ENCODE measurements at regions not wholly inside any gene's neighbourhood (a gene's known extent, or its start where the extent isn't known, plus 50 kb on each side); places are given as distances from the start of the nearest gene placed in this dataset.
A peak's percentile ranks its signal among the peaks of the same experiment; 100 is the strongest.

DNA sequence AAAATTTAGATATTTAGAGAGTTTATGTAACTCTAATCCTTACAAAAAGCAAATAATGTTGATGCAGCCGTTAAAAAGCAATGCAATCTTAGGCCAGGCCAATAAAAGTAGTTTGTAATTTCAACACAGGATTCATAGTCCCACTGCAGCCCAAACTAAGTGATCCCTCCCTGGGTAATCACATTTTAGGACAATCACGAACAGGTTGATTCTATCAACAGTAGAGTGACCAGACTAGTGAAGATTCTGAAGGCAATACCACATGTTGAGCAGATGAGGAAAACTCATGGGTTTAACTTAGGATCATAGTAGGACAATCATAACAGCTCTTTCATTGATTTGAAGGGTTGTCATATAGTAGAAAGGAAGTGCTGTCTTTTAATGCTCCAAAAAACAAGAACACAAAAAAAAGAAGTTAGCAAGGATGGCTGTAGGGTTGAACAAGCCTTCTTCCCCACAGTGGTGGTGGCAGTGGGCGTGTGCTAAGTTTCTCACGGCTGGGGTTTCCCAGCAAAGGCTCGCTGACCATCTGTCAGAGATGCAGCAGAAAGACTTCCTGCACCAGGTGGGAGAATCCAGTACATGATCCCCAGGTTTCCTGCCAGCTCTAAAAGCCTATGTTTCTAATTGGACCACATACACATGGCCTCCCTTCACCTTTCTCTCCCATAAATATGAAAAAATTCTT lies 212.2 kb downstream of the CHRM2 start:
- peak; percentile 46 for DNase-seq (ENCODE audit: low read depth)
- no peak overlapping the region for H3K4me3 ChIP-seq (ENCODE audit: low read depth, low read length)
- TF ChIP-seq, protein P1, sequence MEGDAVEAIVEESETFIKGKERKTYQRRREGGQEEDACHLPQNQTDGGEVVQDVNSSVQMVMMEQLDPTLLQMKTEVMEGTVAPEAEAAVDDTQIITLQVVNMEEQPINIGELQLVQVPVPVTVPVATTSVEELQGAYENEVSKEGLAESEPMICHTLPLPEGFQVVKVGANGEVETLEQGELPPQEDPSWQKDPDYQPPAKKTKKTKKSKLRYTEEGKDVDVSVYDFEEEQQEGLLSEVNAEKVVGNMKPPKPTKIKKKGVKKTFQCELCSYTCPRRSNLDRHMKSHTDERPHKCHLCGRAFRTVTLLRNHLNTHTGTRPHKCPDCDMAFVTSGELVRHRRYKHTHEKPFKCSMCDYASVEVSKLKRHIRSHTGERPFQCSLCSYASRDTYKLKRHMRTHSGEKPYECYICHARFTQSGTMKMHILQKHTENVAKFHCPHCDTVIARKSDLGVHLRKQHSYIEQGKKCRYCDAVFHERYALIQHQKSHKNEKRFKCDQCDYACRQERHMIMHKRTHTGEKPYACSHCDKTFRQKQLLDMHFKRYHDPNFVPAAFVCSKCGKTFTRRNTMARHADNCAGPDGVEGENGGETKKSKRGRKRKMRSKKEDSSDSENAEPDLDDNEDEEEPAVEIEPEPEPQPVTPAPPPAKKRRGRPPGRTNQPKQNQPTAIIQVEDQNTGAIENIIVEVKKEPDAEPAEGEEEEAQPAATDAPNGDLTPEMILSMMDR (IDR thresholded peaks at IDR 0.05; ENCODE audit: insufficient read depth, low read depth, low read length, missing control alignments) = no peak

DNA sequence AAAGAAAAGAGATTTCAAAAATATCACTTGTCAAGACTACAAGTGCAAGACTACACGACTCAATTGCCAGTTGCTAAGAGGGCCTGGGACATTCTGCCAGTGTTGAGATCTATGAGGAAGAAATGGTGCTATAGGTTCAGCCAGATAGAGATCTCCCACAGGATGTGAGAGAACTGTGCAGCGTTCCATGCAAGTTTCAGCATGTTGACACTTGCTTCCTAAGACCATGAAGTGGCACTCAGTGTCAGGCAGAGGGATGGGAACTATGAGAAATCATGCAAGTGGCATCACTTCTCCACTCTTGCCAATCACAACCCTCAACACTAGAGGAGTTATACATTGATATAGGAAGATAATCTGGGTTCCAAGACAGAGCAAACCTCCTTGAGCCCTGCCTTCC lies 210.3 kb downstream of the CHRM2 start:
- TF ChIP-seq, protein P1 (IDR thresholded peaks at IDR 0.05; ENCODE audit: insufficient read depth, low read depth, low read length, missing control alignments) = no peak
- no peak overlapping the region for H3K4me3 ChIP-seq (ENCODE audit: low read depth, low read length)
- no peak for DNase-seq (ENCODE audit: low read depth)

DNA sequence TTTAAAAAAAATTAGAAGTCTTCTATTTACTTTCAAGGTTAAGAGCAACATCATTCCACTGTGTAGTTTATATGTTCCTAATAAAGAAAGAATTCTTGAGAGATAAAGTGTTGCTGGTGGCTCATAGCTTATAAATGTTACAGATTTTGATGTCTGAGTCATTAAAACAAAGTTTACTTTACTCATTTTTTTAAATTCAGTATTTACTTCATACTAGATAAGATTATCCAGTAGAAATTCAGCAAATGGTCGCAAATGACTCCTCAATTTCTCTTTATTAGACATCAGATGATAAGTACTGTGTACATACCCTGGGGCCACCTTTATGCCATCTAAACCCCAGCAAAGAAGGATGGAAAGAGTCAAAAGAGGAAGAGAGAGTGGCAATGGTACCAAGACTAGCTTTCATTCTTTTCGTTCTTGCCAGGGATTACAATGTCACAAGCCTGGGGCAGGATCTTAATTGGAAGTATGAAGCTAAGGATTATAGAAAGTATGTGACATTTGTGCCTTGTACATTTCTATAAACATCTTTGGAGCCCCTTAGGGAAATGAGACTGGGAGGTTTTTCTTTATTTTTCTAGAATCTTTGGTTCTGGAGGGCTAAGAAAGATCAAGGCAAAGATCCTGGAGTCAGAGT lies 206.1 kb downstream of the CHRM2 start:
- no peak for DNase-seq (ENCODE audit: low read depth)
- H3K4me3 ChIP-seq (ENCODE audit: low read depth, low read length) = no peak overlapping the region
- TF ChIP-seq, protein P1 (IDR thresholded peaks at IDR 0.05; ENCODE audit: insufficient read depth, low read depth, low read length, missing control alignments) = no peak

DNA sequence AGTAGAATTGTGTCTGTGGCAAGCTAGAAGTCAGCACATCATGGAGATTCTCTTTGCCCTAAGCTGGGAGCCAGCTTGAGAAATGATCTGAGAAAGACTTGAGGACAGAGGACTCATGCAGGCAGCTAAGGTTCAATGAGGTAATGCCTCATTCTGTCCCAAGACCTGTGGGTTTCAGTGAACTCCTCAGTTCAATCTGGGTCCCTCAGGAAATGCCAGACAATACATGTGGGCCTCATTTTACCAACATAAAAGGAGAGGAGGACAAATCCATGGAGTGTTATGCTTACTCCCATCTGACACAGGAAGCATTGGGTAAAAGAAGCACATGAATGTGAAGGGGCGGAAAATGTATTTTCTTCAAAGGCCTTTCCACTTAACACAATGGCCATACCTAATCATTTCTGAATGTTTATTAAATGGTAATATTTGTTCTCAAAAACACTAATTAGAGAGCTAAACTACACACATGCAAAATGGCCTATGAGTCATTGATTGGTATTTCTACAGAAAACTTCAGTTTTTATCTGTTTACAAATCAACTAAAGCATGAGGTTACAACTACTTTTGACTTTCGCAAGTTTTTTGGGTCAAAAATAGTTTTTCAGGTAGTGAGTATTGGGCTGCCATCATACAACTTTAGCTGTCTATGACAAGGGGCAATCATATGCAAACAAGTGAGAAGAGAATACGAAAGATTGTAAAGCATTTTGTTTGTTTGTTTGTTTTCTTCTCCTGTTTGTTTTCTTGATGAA lies 205.3 kb downstream of the CHRM2 start:
- no peak overlapping the region for H3K4me3 ChIP-seq (ENCODE audit: low read depth, low read length)
- DNase-seq (ENCODE audit: low read depth) = no peak
- TF ChIP-seq, protein P1 (IDR thresholded peaks at IDR 0.05; ENCODE audit: insufficient read depth, low read depth, low read length, missing control alignments) = no peak
